Brain microvascular endothelial cell (primary cell): ENCODE measurements at regions not wholly inside any gene's neighbourhood (a gene's known extent, or its start where the extent isn't known, plus 50 kb on each side); places are given as distances from the start of the nearest gene placed in this dataset.

Experiments used
- DNase-seq: peaks from one replicate; pipeline ENCODE4 v3.0.0-alpha.2; 2020
- H3K27ac ChIP-seq: fragments of 250-450 bp; sonication (Bioruptor Pico); 2 replicates; pipeline ENCODE4 v1.5.1; 2020; ENCODE audit warnings: mild to moderate bottlenecking, moderate library complexity
- H3K27me3 ChIP-seq: fragments of 250-450 bp; sonication (Bioruptor Pico); replicated peaks from 2 replicates; pipeline ENCODE4 v1.5.1; 2020; ENCODE audit warnings: mild to moderate bottlenecking
- H3K36me3 ChIP-seq: fragments of 250-450 bp; sonication (Bioruptor Pico); replicated peaks from 2 replicates; pipeline ENCODE4 v1.5.1; 2020; ENCODE audit warnings: mild to moderate bottlenecking
- H3K4me3 ChIP-seq: 2 replicates; pipeline ENCODE4 v1.5.1; 2011; ENCODE audit warnings: low read depth, mild to moderate bottlenecking, control low read depth, low read length, moderate library complexity
- CTCF ChIP-seq: IDR thresholded peaks from 2 replicates; pipeline ENCODE4 v1.5.1; 2011; ENCODE audit warnings: low read depth, mild to moderate bottlenecking, moderate library complexity, low read length, control low read depth, inconsistent platforms; ENCODE audit errors: missing control alignments
- in situ Hi-C: cut with HindIII; loops from 2 replicates; pipeline ENCODE4 v1.10.0; 2017; ENCODE audit warnings: low sequenced_read_pairs, low pct_ligation_motif_present

GRCh38 chr2:3075991-3076340 lies 301.7 kb downstream of the EIPR1 start:
- TF ChIP-seq CTCF: no peak
- in situ Hi-C loops: no loop called here
- DNase-seq: no peak
- Histone ChIP-seq H3K27ac (no peak overlapping the region), H3K4me3 (no peak overlapping the region), H3K27me3 (no peaks in the 10 kb centered on the region), H3K36me3 (no peaks in the 10 kb centered on the region)

GRCh38 chr2:3075316-3075990 lies 302.2 kb downstream of the EIPR1 start:
- H3K36me3 ChIP-seq: no peaks in the 10 kb centered on the region
- no peak overlapping the region for H3K27ac ChIP-seq
- no peak overlapping the region for H3K4me3 ChIP-seq
- no peak for TF ChIP-seq CTCF
- in situ Hi-C loops: no loop called here
- H3K27me3 ChIP-seq: no peaks in the 10 kb centered on the region
- DNase-seq: no peak

DNA sequence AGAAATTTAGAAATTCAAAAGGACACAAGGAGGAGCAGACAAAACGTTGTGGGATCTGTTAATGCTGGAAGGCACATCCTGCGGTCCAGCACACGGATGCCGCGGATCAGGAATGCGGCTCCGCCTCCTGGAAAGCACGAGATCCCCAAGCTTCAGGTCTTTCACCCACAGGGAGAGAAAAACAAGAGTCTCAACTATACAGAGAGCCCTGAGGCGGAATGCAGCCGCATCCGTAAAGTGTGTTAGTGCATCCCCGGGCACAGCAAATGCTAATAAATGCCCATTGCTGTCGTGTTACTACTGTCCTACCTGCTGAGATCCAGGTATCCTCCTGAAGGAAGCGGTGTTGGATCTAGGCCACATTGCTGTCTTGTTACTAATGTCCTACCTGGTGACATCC lies 303.9 kb downstream of the EIPR1 start:
- no peak for DNase-seq
- in situ Hi-C loops: no loop called here
- no peak for TF ChIP-seq CTCF
- H3K27me3 ChIP-seq: no peaks in the 10 kb centered on the region
- H3K27ac ChIP-seq: no peak overlapping the region
- no peaks in the 10 kb centered on the region for H3K36me3 ChIP-seq
- H3K4me3 ChIP-seq: no peak overlapping the region

DNA sequence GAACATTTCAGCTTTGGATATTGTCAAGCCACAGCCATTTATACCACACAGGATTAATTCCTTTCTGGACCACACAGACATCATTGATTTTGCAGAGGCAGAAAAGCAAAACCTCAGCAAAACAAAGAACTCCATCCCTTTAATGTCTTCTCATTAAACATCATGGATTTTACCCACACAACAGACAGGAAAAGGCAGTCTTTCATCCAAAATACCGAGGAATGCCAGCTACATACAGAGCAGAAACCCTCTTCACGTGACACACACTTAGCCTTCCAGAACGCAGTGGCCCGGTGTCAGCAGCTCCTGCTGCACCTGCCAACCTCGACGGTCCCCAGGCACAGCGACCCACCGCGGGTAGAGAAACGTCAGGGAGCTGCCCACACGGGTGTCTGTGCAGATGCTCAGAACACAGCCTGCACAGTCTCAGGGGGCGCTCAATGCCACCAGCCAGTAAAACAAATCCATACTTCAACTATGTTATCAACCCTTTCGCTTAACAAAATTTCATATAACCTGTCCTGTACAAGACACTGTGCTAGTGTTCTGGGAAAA lies 304.5 kb downstream of the EIPR1 start:
- no peak overlapping the region for H3K4me3 ChIP-seq
- no peak for DNase-seq
- in situ Hi-C loops: no loop called here
- no peaks in the 10 kb centered on the region for H3K27me3 ChIP-seq
- no peak overlapping the region for H3K27ac ChIP-seq
- TF ChIP-seq CTCF: no peak
- no peaks in the 10 kb centered on the region for H3K36me3 ChIP-seq

- Histone ChIP-seq H3K27ac (no peak overlapping the region), H3K27me3 (no peaks in the 10 kb centered on the region), H3K36me3 (no peaks in the 10 kb centered on the region), H3K4me3 (no peak overlapping the region)
- in situ Hi-C loops: no loop called here
- no peak for DNase-seq
- TF ChIP-seq CTCF: no peak
Observed at GRCh38 chr2:3071685-3072263, 305.8 kb downstream of the EIPR1 start.
